ENCODE measurements at regions not wholly inside any gene's neighbourhood (a gene's known extent, or its start where the extent isn't known, plus 50 kb on each side); places are given as distances from the start of the nearest gene placed in this dataset.
"Not testable (repeated sequence)": the region's sequence is repeated elsewhere in the genome, so short reads cannot be mapped to it uniquely, and the experiment has no call there.

- not testable (repeated sequence) for DNase-seq (ENCODE audit: low spot score); H3K4me3 Mint-ChIP-seq; H3K4me1 Mint-ChIP-seq (ENCODE audit: low read depth); H3K9me3 Mint-ChIP-seq; H3K27ac Mint-ChIP-seq; H3K36me3 Mint-ChIP-seq (ENCODE audit: low read depth); H3K27me3 Mint-ChIP-seq (ENCODE audit: low read depth)
Measured at GRCh38 chr7:65150105-65150504, 143.6 kb upstream of the ERV3-1 start.

GRCh38 chr7:65146118-65146914 lies 139.8 kb upstream of the ERV3-1 start:
- not testable (repeated sequence) for H3K36me3 Mint-ChIP-seq (ENCODE audit: low read depth); H3K27ac Mint-ChIP-seq; H3K4me1 Mint-ChIP-seq (ENCODE audit: low read depth); H3K9me3 Mint-ChIP-seq; H3K27me3 Mint-ChIP-seq (ENCODE audit: low read depth); DNase-seq (ENCODE audit: low spot score); H3K4me3 Mint-ChIP-seq

- DNase-seq (ENCODE audit: low spot score); H3K9me3 Mint-ChIP-seq; H3K27ac Mint-ChIP-seq; H3K4me3 Mint-ChIP-seq; H3K4me1 Mint-ChIP-seq (ENCODE audit: low read depth); H3K27me3 Mint-ChIP-seq (ENCODE audit: low read depth); H3K36me3 Mint-ChIP-seq (ENCODE audit: low read depth): not testable (repeated sequence)
Measured at GRCh38 chr7:65145710-65146109, 139.2 kb upstream of the ERV3-1 start.

GRCh38 chr7:65145008-65145407 lies 138.5 kb upstream of the ERV3-1 start:
- not testable (repeated sequence) for H3K4me3 Mint-ChIP-seq; DNase-seq (ENCODE audit: low spot score); H3K27me3 Mint-ChIP-seq (ENCODE audit: low read depth); H3K27ac Mint-ChIP-seq; H3K9me3 Mint-ChIP-seq; H3K4me1 Mint-ChIP-seq (ENCODE audit: low read depth); H3K36me3 Mint-ChIP-seq (ENCODE audit: low read depth)

- not testable (repeated sequence) for H3K27me3 Mint-ChIP-seq (ENCODE audit: low read depth); H3K36me3 Mint-ChIP-seq (ENCODE audit: low read depth); H3K4me1 Mint-ChIP-seq (ENCODE audit: low read depth); H3K4me3 Mint-ChIP-seq; H3K27ac Mint-ChIP-seq; H3K9me3 Mint-ChIP-seq; DNase-seq (ENCODE audit: low spot score)
Measured at GRCh38 chr7:65144557-65144956, 138.1 kb upstream of the ERV3-1 start.

- not testable (repeated sequence) for DNase-seq (ENCODE audit: low spot score); H3K9me3 Mint-ChIP-seq; H3K27ac Mint-ChIP-seq; H3K27me3 Mint-ChIP-seq (ENCODE audit: low read depth); H3K36me3 Mint-ChIP-seq (ENCODE audit: low read depth); H3K4me1 Mint-ChIP-seq (ENCODE audit: low read depth); H3K4me3 Mint-ChIP-seq
Measured at GRCh38 chr7:65144119-65144518, 137.6 kb upstream of the ERV3-1 start.

GRCh38 chr7:65141894-65142293 lies 135.4 kb upstream of the ERV3-1 start:
- not testable (repeated sequence) for DNase-seq (ENCODE audit: low spot score); H3K27ac Mint-ChIP-seq; H3K36me3 Mint-ChIP-seq (ENCODE audit: low read depth); H3K4me3 Mint-ChIP-seq; H3K9me3 Mint-ChIP-seq; H3K27me3 Mint-ChIP-seq (ENCODE audit: low read depth); H3K4me1 Mint-ChIP-seq (ENCODE audit: low read depth)

- not testable (repeated sequence) for H3K27ac Mint-ChIP-seq; H3K27me3 Mint-ChIP-seq (ENCODE audit: low read depth); DNase-seq (ENCODE audit: low spot score); H3K36me3 Mint-ChIP-seq (ENCODE audit: low read depth); H3K9me3 Mint-ChIP-seq; H3K4me3 Mint-ChIP-seq; H3K4me1 Mint-ChIP-seq (ENCODE audit: low read depth)
Measured at GRCh38 chr7:65141405-65141778, 134.9 kb upstream of the ERV3-1 start.

- H3K4me1 Mint-ChIP-seq (ENCODE audit: low read depth); H3K9me3 Mint-ChIP-seq: not testable (repeated sequence)
Measured at GRCh38 chr7:65140543-65141404, 134.3 kb upstream of the ERV3-1 start.

GRCh38 chr7:65136850-65137249 lies 130.4 kb upstream of the ERV3-1 start:
- DNase-seq (ENCODE audit: low spot score); H3K9me3 Mint-ChIP-seq; H3K27me3 Mint-ChIP-seq (ENCODE audit: low read depth); H3K27ac Mint-ChIP-seq; H3K4me3 Mint-ChIP-seq; H3K36me3 Mint-ChIP-seq (ENCODE audit: low read depth); H3K4me1 Mint-ChIP-seq (ENCODE audit: low read depth): not testable (repeated sequence)

More at GRCh38 chr7:65140543-65141404, 134.3 kb upstream of the ERV3-1 start:
- not testable (repeated sequence) for H3K27me3 Mint-ChIP-seq (ENCODE audit: low read depth); H3K36me3 Mint-ChIP-seq (ENCODE audit: low read depth); H3K4me3 Mint-ChIP-seq; DNase-seq (ENCODE audit: low spot score); H3K27ac Mint-ChIP-seq

GRCh38 chr7:65133087-65133486 lies 126.6 kb upstream of the ERV3-1 start:
- H3K4me3 Mint-ChIP-seq; H3K36me3 Mint-ChIP-seq (ENCODE audit: low read depth); H3K4me1 Mint-ChIP-seq (ENCODE audit: low read depth); H3K27ac Mint-ChIP-seq; DNase-seq (ENCODE audit: low spot score); H3K9me3 Mint-ChIP-seq; H3K27me3 Mint-ChIP-seq (ENCODE audit: low read depth): not testable (repeated sequence)

- not testable (repeated sequence) for H3K4me1 Mint-ChIP-seq (ENCODE audit: low read depth); H3K4me3 Mint-ChIP-seq; H3K27ac Mint-ChIP-seq; H3K27me3 Mint-ChIP-seq (ENCODE audit: low read depth); DNase-seq (ENCODE audit: low spot score); H3K9me3 Mint-ChIP-seq; H3K36me3 Mint-ChIP-seq (ENCODE audit: low read depth)
Measured at GRCh38 chr7:65132256-65132655, 125.8 kb upstream of the ERV3-1 start.

- not testable (repeated sequence) for H3K4me3 Mint-ChIP-seq
Measured at GRCh38 chr7:65127364-65127763, 120.9 kb upstream of the ERV3-1 start.

GRCh38 chr7:65124600-65124999 lies 118.1 kb upstream of the ERV3-1 start:
- not testable (repeated sequence) for H3K4me1 Mint-ChIP-seq (ENCODE audit: low read depth); H3K36me3 Mint-ChIP-seq (ENCODE audit: low read depth); H3K9me3 Mint-ChIP-seq; DNase-seq (ENCODE audit: low spot score); H3K27me3 Mint-ChIP-seq (ENCODE audit: low read depth); H3K27ac Mint-ChIP-seq; H3K4me3 Mint-ChIP-seq

More at GRCh38 chr7:65127364-65127763, 120.9 kb upstream of the ERV3-1 start:
- H3K27me3 Mint-ChIP-seq (ENCODE audit: low read depth); H3K9me3 Mint-ChIP-seq; H3K4me1 Mint-ChIP-seq (ENCODE audit: low read depth); DNase-seq (ENCODE audit: low spot score); H3K36me3 Mint-ChIP-seq (ENCODE audit: low read depth); H3K27ac Mint-ChIP-seq: not testable (repeated sequence)
